GM19438 (cell line): ENCODE measurements at regions not wholly inside any gene's neighbourhood (a gene's known extent, or its start where the extent isn't known, plus 50 kb on each side); places are given as distances from the start of the nearest gene placed in this dataset.

Source experiments
- ATAC-seq: cut with Tn5 transposase; IDR thresholded peaks from one replicate; pipeline ENCODE4 v1.9.1; 2021; ENCODE audit warnings: low read depth; ENCODE audit not compliant: unreplicated experiment

- no peak for ATAC-seq
Observed at GRCh38 chr6:14316651-14317386, 199.2 kb downstream of the CD83 start.

DNA sequence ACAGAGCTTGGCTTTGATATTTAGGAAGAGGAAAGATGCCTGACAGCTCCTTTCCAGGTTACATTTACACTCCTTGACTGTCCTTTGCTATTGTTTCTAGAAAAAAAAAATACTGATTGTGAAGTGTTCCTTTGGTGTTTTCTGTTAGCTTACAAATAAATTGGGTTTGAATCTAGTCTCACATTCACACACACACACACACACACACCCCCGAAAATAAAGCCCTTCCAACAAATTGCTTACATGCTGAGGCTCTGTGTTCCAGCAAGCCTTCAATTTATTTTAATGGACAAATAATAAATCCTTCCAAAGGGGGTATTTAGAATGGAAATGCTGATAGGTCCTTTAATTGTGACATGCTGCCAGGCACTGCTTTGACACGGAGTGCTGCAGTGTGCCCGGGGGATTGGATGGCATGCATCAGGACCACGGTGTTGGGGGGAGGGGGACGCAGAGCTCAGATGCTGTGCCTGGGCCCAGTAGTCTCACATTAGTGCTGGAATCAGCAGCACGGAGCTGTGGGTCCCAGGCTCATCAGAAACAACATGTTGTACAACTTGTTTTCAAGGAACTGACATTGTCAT lies 199.9 kb downstream of the CD83 start:
- no peak for ATAC-seq

DNA sequence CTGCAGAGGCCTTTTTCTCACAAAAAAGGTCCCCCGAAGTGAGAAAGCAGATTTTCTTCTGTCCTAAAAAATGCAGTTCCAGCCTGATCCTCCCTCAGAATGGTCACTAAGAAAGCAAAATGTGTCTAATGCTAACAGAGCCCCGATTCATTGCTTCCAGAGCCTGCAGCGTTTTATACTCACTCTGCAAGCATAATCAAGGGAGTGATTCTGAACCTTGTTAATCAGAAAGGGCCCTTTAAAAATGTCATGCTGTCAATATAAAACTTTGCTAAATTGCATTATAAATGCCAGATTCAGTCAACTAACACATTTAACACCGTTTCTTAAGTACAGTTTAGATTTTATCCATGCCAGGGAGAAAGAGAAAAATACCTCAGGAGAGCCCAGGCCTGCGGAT lies 202.8 kb downstream of the CD83 start:
- ATAC-seq, result no peak

DNA sequence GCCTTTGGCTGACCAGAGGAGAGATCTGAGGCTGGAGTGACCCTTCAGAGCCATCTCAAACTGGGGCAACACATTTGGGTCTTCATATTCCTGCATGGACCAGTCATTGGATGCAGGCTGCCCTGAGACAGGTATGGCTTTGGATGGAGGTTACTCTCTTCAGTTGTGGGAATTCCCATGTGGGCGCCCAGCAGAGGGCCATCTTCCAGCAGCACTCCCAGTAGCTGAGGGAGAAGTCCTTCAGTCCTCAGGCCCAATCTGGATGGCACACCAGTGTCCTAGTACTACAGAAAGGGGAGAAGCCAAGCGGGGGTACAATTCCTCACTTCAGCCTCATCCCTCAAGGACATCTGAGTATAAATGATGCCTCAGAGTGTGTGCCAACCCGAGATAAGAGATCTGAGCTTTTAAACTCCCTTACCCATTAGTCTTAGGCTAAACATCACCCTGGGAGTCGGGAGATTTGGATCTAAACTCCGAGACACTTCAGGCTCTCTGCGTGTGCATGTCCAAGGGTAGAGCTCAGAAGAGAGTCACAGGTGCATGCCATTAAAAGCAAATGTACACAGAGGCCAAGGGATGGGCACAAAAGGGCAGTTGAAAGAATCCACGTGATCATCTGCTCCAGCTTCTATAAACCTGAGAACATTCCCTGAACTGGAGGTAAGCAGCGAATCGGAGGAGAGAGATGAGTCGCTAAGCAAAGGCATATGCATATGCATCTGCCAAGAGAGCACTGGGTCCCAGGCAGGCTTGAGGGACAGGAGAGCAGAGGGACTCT lies 204.6 kb downstream of the CD83 start:
- no peak for ATAC-seq

DNA sequence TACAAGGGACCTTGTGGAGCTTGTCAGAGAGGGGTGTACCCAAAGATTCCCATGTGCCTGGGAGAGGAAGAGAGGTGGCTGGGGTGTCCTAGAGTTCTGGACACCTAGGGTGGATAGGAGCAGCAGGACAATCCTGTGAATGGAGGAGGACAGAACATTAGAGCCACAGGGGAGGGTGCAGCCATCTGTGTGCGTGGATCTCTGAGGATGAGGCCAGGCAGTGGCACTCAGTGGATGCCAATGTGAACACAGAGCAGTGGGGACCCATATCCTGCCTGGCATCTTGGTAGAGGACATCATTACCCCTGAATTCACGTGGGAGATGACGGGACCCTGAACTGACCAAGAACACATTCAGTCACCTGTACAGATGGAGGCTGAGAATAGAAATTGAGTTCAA lies 205.3 kb downstream of the CD83 start:
- ATAC-seq, result no peak

DNA sequence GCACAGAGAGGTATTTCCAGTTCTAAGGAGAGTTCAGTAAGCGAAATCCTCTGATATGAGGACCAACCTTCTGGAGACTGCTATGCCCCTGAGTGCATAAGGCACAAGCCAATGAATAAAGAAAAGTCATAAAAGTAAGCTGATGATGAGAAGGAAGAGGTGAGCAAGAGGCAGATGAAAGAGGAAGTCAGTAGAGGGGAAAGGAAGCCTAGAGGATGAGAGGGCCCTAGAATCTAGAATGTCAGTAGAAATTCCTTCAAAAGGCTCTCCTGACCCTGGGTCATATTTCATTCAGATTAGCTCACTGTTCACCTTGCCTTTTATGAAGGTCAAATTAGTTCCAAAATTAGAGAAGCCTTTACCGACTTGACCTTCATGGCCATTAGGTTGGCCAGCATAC lies 209.2 kb downstream of the CD83 start:
- no peak for ATAC-seq

- ATAC-seq, result no peak
Observed at GRCh38 chr6:14328163-14328562, 210.6 kb downstream of the CD83 start.

GRCh38 chr6:14333556-14334305 lies 216.2 kb downstream of the CD83 start:
- no peak for ATAC-seq

- ATAC-seq, result no peak
Observed at GRCh38 chr6:14335071-14335470, 217.5 kb downstream of the CD83 start.

GRCh38 chr6:14337152-14337551 lies 219.6 kb downstream of the CD83 start:
- no peak for ATAC-seq

DNA sequence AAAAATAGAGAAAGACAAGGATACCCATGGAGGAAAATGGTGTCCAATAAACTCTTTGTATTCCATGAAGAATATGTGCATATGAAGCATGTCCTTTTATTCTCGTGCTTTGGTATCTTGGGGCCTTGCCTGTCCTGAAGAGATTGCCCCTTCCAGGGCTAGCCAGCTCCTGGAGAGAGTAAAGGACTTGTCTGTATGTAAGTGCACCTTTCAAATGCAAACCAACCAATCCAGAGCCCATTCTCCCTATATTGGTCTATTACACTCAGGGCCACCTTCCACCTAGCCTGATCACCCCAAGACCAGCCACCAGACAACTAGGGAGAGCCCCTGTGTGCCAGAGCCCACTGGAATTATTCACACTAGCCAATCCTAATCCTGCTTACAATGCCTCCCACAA lies 221.6 kb downstream of the CD83 start:
- no peak for ATAC-seq

- ATAC-seq, result no peak
Observed at GRCh38 chr6:14339711-14340584, 222.4 kb downstream of the CD83 start.

GRCh38 chr6:14344486-14344885 lies 226.9 kb downstream of the CD83 start:
- ATAC-seq, result no peak

- no peak for ATAC-seq
Observed at GRCh38 chr6:14348389-14348788, 230.8 kb downstream of the CD83 start.

DNA sequence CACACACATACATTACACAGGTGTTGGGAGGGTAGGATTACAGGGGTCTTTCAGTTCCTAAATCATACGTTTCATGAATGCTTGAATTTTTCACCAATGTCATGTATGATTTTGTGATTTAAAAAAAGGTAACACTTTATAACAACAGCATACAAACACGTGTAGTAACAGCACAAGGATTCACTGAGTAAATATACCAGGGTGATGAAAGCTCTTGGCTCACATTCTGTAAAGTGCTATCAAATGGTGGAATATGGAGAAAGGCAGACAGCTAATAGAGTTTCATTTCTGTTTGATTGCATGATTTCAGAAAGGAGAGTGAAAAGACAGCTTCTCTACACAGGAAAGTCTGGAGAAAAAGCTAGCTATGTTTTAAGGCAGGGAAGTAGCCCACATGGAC lies 231.9 kb downstream of the CD83 start:
- no peak for ATAC-seq

DNA sequence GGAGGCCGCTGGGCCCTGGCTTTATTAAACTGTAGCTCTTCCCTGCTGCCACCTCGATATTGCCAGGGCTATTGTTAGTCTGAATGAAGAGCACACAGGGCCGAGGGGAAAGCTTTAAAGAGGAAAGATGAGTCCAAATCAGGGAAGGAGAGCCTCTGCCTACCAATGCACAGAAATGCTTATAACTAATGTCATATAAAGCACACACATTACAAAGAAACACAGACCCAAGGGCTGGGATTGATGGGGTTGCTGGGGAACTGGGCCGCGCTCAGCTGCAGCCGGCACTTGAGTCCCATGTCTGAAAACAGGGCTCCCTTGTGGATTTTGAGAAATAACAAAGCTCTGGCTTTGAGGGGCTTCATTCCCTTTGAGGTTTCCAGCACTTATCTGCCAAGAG lies 232.6 kb downstream of the CD83 start:
- no peak for ATAC-seq

DNA sequence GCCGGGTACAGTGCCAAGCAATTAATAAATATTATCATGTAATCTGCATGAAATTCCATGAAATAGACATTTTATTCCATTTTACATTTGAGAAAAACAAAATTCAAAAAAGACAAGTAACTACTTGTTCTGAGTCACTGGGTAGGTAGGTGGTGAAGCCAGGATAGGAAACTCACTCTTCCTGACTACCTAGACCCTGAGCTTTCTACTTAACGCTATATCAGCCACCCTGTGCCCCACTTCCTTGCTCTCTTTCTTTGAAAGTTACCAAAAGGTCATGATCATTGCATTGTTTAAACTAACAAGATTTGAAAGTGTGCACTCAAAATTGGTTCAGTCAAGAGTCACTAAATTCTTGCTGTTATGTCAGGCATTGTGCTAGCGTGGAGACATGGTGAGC lies 235.7 kb downstream of the CD83 start:
- ATAC-seq, result no peak

- ATAC-seq, result no peak
Observed at GRCh38 chr6:14353798-14354197, 236.2 kb downstream of the CD83 start.

DNA sequence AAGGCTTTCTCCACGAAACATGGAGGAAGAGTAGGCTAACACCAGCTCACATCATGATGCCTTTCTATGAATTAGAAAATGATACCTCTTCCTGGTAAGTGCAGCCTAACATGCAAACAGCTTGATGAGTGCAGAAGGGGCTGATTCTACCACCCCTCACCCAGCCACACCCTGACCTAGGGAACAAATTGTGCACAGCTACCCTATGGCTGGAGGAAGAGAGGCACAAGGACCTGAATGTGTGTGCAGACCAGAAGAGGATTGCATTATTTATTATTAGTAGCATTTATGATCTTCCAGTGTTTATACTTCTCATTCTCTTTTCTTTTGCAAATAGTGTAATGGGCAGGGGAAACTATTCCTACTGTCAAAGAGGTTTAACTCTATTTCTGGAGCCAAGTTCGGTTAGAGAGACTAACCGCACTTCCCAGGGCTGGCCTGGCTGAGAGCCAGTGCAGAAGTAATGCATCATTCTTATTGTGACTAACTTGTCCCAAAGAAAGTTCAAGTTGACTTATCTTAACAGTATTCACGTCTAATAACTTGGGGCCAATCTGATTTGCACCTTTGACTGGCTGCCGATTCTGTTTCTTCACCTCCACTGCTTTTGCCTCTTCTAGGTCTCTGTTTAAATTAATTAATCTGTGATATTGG lies 237.5 kb downstream of the CD83 start:
- ATAC-seq, result no peak

DNA sequence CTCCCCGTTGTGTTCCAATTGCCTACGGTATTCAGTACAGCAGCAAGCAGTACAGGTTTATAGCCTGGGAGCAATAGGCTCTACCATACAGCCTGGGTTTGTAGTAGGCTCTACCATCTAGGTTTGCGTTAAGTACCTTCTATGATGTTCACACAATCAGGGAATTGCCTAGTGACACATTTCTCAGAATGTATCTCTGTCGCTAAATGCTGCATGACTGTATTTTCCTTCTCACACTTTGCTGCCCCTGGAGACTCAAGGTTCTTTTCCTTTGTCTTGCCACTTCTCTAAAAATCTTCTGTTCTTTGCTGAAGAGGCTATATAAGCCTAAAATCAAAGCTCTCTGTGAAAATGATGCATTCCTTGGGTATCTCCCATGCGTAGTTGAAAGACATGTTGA lies 241.9 kb downstream of the CD83 start:
- no peak for ATAC-seq
